Lung (tissue), 11 donors: ENCODE measurements at regions not wholly inside any gene's neighbourhood (a gene's known extent, or its start where the extent isn't known, plus 50 kb on each side); places are given as distances from the start of the nearest gene placed in this dataset.

ENCODE experiments used
- ATAC-seq: fragments of 200-7000 bp; cut with Tn5 transposase; one replicate; pipeline ENCODE4 v1.9.1; 2020; ENCODE audit warnings: moderate number of reproducible peaks; ENCODE audit not compliant: insufficient read depth, low FRiP score
- DNase-seq, 3 donors: peaks; one replicate each; pipeline ENCODE4 v3.0.0-alpha.2; 2013 to 2017
- H3K27ac ChIP-seq, 2 donors: one replicate each; pipeline ENCODE4 v1.5.1; 2013; ENCODE audit warnings: mild to moderate bottlenecking in 2 of 2, moderate library complexity in 2 of 2, control low read depth in 1 of 2, inconsistent platforms in 1 of 2, low read depth in 1 of 2, low read length in 1 of 2
- H3K27me3 ChIP-seq, 3 donors: one replicate each; pipeline ENCODE4 v1.5.1; 2013; ENCODE audit warnings: low read length in 2 of 3; ENCODE audit not compliant: control insufficient read depth in 3 of 3, insufficient read depth in 3 of 3
- H3K36me3 ChIP-seq, 4 donors: one replicate each; pipeline ENCODE4 v1.5.1; 2013; ENCODE audit warnings: low read length in 4 of 4, mild to moderate bottlenecking in 1 of 4, moderate library complexity in 1 of 4; ENCODE audit not compliant: control insufficient read depth in 4 of 4, insufficient read depth in 4 of 4
- H3K4me1 ChIP-seq, 5 donors: one replicate each; pipeline ENCODE4 v1.5.1; 2013; ENCODE audit warnings: low read length in 5 of 5, mild to moderate bottlenecking in 2 of 5, moderate library complexity in 1 of 5; ENCODE audit not compliant: control insufficient read depth in 5 of 5, insufficient read depth in 5 of 5
- H3K4me3 ChIP-seq: one replicate; pipeline ENCODE4 v1.5.1; 2013; ENCODE audit warnings: mild to moderate bottlenecking, control low read depth, moderate library complexity
- H3K9ac ChIP-seq, 2 donors: one replicate each; pipeline ENCODE4 v1.5.1; 2013; ENCODE audit warnings: low read length in 2 of 2, control low read depth in 1 of 2; ENCODE audit not compliant: insufficient read depth in 1 of 2
- H3K9me3 ChIP-seq, 4 donors: one replicate each; pipeline ENCODE4 v1.5.1; 2013; ENCODE audit warnings: low read length in 3 of 4, mild to moderate bottlenecking in 1 of 4, moderate library complexity in 1 of 4; ENCODE audit not compliant: control insufficient read depth in 4 of 4, insufficient read depth in 3 of 4
- WGBS, 2 donors: extraction: QIAGEN DNeasy Blood & Tissue Kit; methylation state at CpG; one replicate each; pipeline ENCODE4 v1.1.7; 2013; 5-methylcytosine and 5-hydroxymethylcytosine counted together
- TF ChIP-seq, protein P1 (sequence below): IDR thresholded peaks from 2 replicates; pipeline ENCODE4 v1.5.1; 2012; ENCODE audit warnings: mild to moderate bottlenecking; ENCODE audit errors: control extremely low read depth, extremely low read depth
- donor health status: control.
- donor health status: control.
- donor health status: Bipolar disorder and iron deficiency.
- donor health status: healthy.
- donor health status: DM: yes; HTN: yes; CAD: no.

DNA sequence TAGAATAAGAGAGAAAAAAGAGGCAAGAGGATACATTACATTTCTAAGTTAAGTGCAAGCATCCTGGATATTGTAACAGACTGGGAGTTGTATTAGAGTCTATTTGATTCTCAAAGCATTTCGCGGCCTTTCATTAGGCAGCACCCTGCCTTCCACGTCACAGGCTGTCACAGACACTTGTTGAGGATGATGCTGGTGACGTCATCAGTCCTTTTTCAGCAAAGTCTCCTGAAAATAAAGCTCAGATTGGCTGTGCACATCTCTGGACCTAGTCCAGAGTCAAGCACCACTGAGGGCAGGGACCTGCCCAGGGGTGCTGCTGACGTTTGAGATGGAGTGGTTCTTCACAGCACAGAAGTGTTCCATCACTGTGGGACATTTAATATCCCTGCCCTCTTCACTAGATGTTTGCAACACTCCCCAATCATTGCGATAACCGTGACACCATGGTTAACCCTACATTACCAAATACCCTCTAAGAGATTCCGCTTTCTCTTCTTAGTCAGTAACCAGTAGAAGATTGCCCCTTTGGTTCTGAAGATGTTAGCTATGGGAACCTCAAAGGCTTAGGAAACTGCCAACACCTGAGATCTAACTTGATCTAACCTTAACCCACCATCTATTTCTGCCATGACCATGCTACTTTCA, 72.7 kb upstream of the F3 start:
- DNase-seq (no peak), ATAC-seq (no peak)
- TF ChIP-seq, protein P1, sequence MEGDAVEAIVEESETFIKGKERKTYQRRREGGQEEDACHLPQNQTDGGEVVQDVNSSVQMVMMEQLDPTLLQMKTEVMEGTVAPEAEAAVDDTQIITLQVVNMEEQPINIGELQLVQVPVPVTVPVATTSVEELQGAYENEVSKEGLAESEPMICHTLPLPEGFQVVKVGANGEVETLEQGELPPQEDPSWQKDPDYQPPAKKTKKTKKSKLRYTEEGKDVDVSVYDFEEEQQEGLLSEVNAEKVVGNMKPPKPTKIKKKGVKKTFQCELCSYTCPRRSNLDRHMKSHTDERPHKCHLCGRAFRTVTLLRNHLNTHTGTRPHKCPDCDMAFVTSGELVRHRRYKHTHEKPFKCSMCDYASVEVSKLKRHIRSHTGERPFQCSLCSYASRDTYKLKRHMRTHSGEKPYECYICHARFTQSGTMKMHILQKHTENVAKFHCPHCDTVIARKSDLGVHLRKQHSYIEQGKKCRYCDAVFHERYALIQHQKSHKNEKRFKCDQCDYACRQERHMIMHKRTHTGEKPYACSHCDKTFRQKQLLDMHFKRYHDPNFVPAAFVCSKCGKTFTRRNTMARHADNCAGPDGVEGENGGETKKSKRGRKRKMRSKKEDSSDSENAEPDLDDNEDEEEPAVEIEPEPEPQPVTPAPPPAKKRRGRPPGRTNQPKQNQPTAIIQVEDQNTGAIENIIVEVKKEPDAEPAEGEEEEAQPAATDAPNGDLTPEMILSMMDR = no peak
- Histone ChIP-seq H3K9me3 (no peaks in the 10 kb centered on the region), H3K27me3 (no peaks in the 10 kb centered on the region), H3K36me3 (no peaks in the 10 kb centered on the region), H3K4me1 (peaks cover 0 to 4% (median 0%) of the 10 kb centered on the region in 5 donors), H3K27ac (no peak overlapping the region), H3K9ac (no peak overlapping the region), H3K4me3 (no peak overlapping the region)
- WGBS, 2 donors = 59 to 76% methylated on average over 8 of the region's 8 CpGs

DNA sequence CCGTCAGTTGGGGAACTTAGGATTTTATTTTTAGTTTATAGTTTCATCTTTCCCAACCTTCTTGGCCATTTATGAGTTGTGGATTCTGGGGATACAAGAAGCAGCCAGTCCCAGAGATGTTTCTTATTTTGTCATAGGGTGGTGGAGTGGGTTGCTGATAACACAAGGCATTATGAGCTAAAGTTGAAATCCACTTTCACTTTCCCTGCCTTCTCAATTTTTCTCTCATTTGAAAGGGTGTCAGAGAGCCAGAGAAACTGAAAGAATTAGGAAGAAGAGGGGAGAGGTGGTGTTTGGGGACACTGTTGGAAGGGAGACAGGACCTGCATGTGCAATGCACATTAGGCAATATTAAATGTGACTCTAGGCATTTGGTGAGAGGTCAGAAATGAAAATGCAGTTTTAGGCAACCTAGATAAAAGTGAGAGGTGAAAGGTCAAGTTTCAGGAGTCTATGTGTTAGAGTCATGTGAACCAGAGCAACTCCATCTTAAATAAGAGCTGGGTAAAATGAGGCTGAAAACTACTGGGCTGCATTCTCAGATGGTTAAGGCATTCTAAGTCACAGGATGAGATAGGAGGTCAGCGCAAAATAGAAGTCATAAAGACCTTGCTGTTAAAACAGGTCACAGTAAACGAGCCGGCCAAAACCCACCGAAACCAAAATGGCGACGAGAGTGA, 71.1 kb upstream of the F3 start:
- 94% methylated on average over 7 of the region's 7 CpGs for whole genome bisulfite sequencing, 2 donors
- Histone ChIP-seq H3K9ac (no peak overlapping the region), H3K36me3 (no peaks in the 10 kb centered on the region), H3K4me3 (no peak overlapping the region), H3K27ac (no peak overlapping the region), H3K9me3 (no peaks in the 10 kb centered on the region), H3K4me1 (peaks cover 0 to 8% (median 0%) of the 10 kb centered on the region in 5 donors), H3K27me3 (no peaks in the 10 kb centered on the region)
- TF ChIP-seq, protein P1 = no peak
- DNase-seq (peak in 1 of 3 donors; percentile 15), ATAC-seq (no peak)

DNA sequence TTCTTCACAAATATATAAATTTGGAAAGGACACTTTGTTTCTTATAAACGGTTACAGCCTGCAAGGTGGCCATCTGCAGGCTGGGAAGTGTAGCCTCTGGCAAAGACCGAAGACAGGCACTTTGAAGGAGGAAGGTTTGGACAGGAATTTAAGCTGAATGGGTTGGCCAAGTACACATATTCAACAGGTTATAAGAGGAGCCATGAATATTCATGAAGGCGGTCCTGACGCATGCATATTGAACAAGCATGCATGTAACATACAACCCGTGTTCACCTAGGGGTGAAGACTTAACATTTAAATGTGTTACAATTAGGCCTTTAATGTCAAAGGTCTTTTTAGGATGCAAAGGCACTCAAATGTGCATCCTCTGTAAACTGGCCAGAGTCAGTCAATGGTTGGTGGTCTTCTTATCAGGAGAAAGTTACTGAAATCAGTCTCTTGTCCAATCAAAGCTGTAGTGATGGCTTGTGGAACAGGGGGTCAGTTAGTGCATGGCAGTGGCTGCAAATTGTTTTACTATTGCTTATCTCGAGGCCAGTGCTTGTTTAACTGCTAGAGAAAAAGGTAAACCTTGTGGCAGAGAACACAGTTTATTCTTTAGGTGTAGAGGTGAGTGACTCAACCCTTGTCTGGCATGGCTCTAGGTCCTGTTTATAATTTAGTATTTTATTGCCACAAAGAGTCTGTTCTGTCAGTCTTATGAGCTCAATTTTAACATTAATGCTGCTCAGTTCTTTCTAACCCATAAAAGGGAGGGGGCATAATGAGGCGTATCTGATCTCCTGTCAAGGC, 70.3 kb upstream of the F3 start:
- H3K4me3 ChIP-seq = no peak overlapping the region
- DNase-seq (no peak), ATAC-seq (no peak)
- H3K4me1 ChIP-seq = peaks cover 0 to 8% (median 0%) of the 10 kb centered on the region in 5 donors
- H3K9me3 ChIP-seq = no peaks in the 10 kb centered on the region
- H3K27me3 ChIP-seq = no peaks in the 10 kb centered on the region
- H3K9ac ChIP-seq = no peak overlapping the region
- H3K36me3 ChIP-seq = no peaks in the 10 kb centered on the region
- H3K27ac ChIP-seq = no peak overlapping the region
- TF ChIP-seq, protein P1 = no peak
- WGBS, 2 donors = 86 to 90% methylated on average over 7 of the region's 7 CpGs
